ENCODE measurements at regions not wholly inside any gene's neighbourhood (a gene's known extent, or its start where the extent isn't known, plus 50 kb on each side); places are given as distances from the start of the nearest gene placed in this dataset.
"Not testable (repeated sequence)": the region's sequence is repeated elsewhere in the genome, so short reads cannot be mapped to it uniquely, and the experiment has no call there.

GRCh38 chr1:212155219-212155618 is 119.7 kb downstream of the DTL start:
- no peak for DNase-seq

GRCh38 chr1:212157252-212157651 is 121.7 kb downstream of the DTL start:
- DNase-seq = no peak

- DNase-seq = no peak
These were observed 123.6 kb downstream of the DTL start for GRCh38 chr1:212158912-212159796.

- DNase-seq = no peak
These were observed 123.9 kb upstream of the PPP2R5A start for GRCh38 chr1:212161231-212161781.

GRCh38 chr1:212162635-212163034 is 122.6 kb upstream of the PPP2R5A start:
- DNase-seq = no peak

- no peak for DNase-seq
These were observed 120.9 kb upstream of the PPP2R5A start for GRCh38 chr1:212164095-212164872.

GRCh38 chr1:212166244-212166643 is 119.0 kb upstream of the PPP2R5A start:
- DNase-seq = no peak

- no peak for DNase-seq
These were observed 118.6 kb upstream of the PPP2R5A start for GRCh38 chr1:212166644-212167043.

- DNase-seq = no peak
These were observed 118.1 kb upstream of the PPP2R5A start for GRCh38 chr1:212167098-212167497.

- DNase-seq = no peak
These were observed 111.6 kb upstream of the PPP2R5A start for GRCh38 chr1:212173567-212173966.

- DNase-seq = not testable (repeated sequence)
These were observed 110.9 kb upstream of the PPP2R5A start for GRCh38 chr1:212174295-212174694.

GRCh38 chr1:212177542-212177941 is 107.7 kb upstream of the PPP2R5A start:
- DNase-seq = no peak

- no peak for DNase-seq
These were observed 106.4 kb upstream of the PPP2R5A start for GRCh38 chr1:212178851-212179250.

GRCh38 chr1:212179394-212180076 is 105.7 kb upstream of the PPP2R5A start:
- DNase-seq = no peak

- no peak for DNase-seq
These were observed 104.0 kb upstream of the PPP2R5A start for GRCh38 chr1:212181015-212181882.

GRCh38 chr1:212182171-212182570 is 103.0 kb upstream of the PPP2R5A start:
- no peak for DNase-seq

GRCh38 chr1:212182579-212182978 is 102.6 kb upstream of the PPP2R5A start:
- no peak for DNase-seq

- DNase-seq = no peak
These were observed 98.6 kb upstream of the PPP2R5A start for GRCh38 chr1:212186427-212187207.

- DNase-seq = no peak
These were observed 96.4 kb upstream of the PPP2R5A start for GRCh38 chr1:212188599-212189351.

- DNase-seq = no peak
These were observed 95.9 kb upstream of the PPP2R5A start for GRCh38 chr1:212189352-212189738.

- no peak for DNase-seq
These were observed 95.0 kb upstream of the PPP2R5A start for GRCh38 chr1:212190169-212190568.

All from 8988T (cell line).